Stimulated activated CD4-positive, alpha-beta T cell treated with anti-CD3 and anti-CD28 coated beads, Interleukin-4, amount 100 ng/mL, for 48 hours (primary cell): ENCODE measurements at regions not wholly inside any gene's neighbourhood (a gene's known extent, or its start where the extent isn't known, plus 50 kb on each side); places are given as distances from the start of the nearest gene placed in this dataset.

ENCODE experiments used
- DNase-seq, 2 donors: peaks; one replicate each; pipeline ENCODE4 v3.0.0-alpha.2; 2020; ENCODE audit warnings: low read depth in 2 of 2

- no peak for DNase-seq
Observed at GRCh38 chr2:6777626-6778025, 88.1 kb downstream of the CMPK2 start.

- DNase-seq: peak in 1 of 2 donors; percentile 1
Observed at GRCh38 chr2:6780765-6781274, 84.9 kb downstream of the CMPK2 start.

DNA sequence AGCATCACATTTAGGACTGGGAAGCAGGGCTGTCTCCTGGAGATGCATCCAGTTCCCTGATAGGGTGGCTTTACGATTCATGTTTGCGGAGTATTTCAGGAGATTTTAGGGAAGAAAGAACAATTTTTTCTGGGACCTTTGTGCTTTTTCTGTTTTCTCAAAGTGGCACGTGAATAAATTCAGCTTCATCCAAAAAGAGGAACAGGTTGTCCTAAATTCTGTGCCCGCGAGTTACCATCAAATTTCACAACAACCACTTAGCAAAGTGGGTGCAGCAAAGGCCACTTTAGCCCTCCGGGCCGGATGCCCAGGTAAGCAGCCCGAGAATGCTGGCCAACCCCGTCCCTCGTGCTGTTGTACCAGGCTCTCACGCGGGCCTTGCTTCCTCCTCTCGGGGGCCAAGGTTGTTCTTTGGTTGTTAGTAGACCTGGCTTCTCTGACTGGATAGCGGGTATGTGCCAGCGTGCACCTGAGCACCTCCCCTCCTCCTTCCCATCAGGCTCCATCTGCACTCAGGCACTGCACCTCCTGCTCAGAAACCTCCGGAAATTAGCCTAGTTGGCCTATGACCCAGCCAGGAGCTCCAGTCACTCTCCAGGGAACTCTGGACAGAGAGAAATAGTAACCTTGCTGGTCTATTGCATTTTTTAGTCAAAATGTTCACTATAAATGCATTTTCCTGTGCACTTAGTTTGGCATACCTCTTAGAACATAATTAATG, 83.0 kb downstream of the CMPK2 start:
- no peak for DNase-seq

GRCh38 chr2:6783238-6783614, 82.5 kb downstream of the CMPK2 start:
- DNase-seq: no peak

DNA sequence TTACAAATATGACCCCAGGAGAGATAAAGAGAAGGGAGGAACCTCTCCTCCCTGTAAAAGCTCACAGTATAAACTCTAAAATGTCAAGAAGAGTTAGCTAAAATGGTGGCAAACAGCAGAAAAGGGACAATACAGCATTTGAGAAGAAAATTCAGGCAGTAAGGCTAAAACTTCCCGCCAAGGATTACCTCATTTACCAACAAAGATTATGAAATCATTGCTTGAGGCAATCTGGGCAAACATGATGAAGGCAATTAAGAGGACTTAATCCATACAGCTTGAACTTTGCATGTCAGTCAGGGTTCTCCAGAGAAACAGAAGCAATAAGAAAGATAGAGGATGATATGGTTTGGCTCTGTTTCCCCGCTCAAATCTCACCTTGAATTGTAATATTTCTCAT, 81.4 kb downstream of the CMPK2 start:
- no peak for DNase-seq

DNA sequence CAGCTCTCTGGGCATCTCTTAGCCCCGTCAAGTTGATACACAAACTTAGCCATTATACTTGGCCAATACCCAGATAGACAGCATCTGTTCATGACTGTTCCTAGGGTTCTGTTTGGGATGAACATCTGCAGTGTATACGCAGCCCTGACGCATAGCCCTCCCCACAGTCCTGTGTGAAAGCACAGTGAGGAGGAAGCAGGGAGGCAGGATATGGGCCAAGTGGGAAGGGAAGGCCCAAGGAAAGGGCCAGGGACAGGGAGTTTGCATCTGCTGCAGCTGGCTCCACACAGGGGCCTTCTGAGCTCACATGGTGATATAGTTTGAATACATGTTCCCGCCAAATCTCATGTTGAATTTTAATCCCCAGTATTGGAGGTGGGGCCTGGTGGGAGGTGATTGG, 80.2 kb downstream of the CMPK2 start:
- no peak for DNase-seq

- DNase-seq: no peak
Observed at GRCh38 chr2:6787376-6787775, 78.3 kb downstream of the CMPK2 start.

- DNase-seq: no peak
Observed at GRCh38 chr2:6788614-6789013, 77.1 kb downstream of the CMPK2 start.

DNA sequence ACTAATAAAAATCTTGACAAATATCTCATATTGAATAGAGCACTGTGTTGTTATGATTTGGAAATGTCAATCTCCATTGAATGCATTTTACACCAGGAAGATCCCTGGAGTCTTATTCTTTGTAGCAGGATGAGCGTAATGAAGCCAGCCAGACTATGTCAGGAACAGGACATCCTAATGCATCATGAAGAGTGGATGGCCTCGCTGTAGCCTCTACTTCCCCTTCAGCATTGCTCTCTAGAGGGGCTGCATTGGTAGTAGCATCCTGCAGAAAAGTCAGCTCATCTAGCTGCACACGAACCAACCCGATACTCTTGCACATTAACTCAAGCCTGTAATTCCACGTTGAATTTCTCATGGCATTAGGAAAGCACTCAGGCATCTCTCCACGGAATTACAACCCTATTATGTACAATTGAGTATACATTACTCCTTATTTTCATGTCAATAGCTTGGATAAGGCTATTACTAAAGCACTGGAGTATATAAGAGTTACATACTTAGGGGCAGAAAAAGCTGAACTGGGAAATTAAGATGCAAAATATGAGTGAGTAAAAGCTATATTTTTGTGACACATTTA, 76.1 kb downstream of the CMPK2 start:
- DNase-seq: no peak

DNA sequence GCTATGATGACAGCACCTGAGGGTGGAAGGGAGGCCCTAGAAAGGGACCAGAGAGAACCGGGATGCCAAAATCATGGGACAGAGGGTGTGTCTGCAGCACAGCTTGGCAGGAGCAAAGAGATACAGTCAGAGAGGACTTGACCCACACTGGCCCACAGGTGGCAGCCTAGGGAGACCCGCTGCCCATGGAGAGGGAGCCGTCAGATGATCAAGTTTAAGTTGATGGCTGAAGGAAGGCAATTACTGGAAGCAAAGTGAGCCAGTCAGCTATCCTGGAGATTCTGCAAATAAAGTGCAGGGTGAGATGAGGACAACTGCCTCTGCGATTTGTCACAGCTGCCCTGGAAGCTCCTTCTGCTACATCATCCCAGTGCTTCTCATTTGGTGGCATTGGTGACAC, 74.0 kb downstream of the CMPK2 start:
- DNase-seq: no peak

- no peak for DNase-seq
Observed at GRCh38 chr2:6792883-6793282, 72.8 kb downstream of the CMPK2 start.

- DNase-seq: no peak
Observed at GRCh38 chr2:6793371-6793770, 72.3 kb downstream of the CMPK2 start.

- no peak for DNase-seq
Observed at GRCh38 chr2:6793913-6794312, 71.8 kb downstream of the CMPK2 start.

- DNase-seq: no peak
Observed at GRCh38 chr2:6794448-6794847, 71.3 kb downstream of the CMPK2 start.
